GM19324 (cell line): ENCODE measurements at regions not wholly inside any gene's neighbourhood (a gene's known extent, or its start where the extent isn't known, plus 50 kb on each side); places are given as distances from the start of the nearest gene placed in this dataset.
"Not testable (repeated sequence)": the region's sequence is repeated elsewhere in the genome, so short reads cannot be mapped to it uniquely, and the experiment has no call there.

Experiments used
- ATAC-seq: cut with Tn5 transposase; IDR thresholded peaks from one replicate; pipeline ENCODE4 v1.9.1; 2021; ENCODE audit warnings: mild to moderate bottlenecking, moderate library complexity; ENCODE audit not compliant: unreplicated experiment, low FRiP score

DNA sequence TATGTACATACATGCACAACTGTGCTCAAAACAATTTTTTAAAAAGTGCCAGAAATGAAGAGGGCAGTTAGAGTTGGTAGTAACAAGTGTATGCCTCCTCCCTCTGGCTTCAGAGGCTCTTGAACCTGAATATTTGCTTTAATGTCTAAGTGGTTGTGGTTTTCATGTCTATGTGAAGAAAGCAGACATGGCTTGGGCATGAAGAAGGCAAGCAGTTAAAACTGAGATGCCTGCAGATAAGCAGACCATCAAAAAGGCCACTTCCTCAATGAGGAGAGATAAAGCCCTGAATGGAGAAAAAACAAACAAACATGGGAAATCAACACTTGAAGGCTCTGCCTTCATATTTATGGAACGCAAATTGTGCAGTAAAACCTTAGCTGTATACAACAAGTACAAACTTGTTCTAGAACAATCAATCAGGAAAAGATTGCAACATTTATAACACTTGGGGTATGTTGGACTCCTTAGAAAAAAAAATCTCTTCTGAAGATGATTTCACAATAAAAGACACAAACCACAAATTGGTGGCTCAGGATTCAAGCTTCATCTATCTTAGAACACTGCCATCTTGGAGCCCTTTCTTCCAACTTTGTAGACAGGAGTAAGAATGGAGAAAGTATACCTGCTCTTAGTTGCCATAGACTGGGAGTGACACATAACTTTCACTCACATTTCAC, 52.7 kb upstream of the PLA2G4A start:
- no peak for ATAC-seq

DNA sequence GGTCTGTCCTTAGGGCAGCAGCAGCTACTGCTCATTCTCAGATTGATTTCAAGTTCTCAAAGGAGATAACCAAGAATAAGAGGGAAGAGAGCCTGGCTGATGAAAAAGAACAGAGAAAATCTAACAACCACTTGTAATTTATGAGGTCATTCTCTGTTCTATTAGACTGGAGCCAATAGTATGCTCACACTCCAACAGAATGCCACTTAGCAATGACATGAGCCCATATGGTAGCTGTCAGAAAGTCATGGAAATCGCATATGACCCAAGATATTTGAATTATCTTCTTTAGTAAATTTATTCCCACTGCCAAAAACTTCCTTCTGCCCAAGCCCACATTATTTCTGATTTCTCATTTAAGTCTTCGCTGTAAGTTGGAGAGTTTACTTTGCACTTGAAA, 53.7 kb upstream of the PLA2G4A start:
- no peak for ATAC-seq

GRCh38 chr1:186772228-186772627, 56.5 kb upstream of the PLA2G4A start:
- ATAC-seq = no peak

GRCh38 chr1:186770421-186770820, 58.3 kb upstream of the PLA2G4A start:
- ATAC-seq = no peak

DNA sequence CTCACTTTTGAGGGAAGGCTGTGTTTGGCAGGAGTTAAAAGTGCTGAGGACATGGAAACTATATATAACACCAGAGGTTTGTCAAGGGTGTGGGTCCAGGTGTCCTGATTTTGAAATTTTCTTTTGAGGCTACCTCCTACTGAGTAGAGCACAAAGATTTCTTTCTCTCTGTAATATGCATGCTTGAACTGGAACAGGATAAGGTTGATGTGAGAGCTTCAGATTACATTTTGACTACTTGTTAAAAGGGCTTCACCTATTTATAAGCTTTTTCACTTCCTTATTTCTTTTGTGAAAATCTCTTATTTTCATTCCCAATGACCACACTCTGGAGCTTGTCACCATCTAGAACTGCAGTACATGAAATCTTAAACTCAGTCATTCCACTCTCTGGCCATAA, 59.8 kb upstream of the PLA2G4A start:
- ATAC-seq = peak; percentile 80

DNA sequence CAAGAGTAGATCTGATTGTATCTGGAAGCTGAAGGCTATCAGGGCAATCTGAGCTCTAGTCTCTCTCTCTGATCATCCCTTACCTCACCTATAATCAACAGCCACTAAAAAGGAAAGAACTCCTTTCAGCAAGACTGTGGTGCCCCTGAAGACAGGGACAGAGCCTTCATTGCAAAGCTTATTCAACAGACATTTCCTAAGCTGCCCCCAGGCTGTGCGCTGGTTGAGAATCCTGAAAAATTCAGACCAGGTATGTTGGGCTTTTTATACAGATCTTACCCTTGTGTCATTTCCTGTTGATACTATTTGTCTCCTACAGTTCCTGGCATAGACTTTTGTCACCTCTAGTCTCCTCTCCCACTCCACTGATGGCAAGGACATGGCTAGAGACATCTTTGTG, 63.3 kb upstream of the PLA2G4A start:
- ATAC-seq = no peak

DNA sequence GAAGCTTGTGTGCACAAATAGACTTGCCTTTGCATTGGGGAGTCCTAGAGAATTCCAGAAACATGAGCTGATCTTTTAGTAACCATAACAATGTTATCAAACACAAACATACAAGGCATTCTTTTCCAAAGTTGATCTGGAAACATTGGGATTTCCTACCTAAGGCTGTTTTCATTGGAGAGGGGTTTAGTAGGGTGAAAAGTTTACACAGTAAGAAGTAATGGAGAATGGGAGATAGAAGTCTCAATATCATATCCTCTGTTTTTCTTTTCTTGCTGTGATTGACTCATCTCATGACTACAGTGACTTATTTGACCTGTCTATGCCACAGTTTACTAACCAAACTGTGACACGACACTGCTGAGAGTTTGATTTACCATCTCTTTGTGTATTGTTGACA, 65.6 kb upstream of the PLA2G4A start:
- no peak for ATAC-seq

DNA sequence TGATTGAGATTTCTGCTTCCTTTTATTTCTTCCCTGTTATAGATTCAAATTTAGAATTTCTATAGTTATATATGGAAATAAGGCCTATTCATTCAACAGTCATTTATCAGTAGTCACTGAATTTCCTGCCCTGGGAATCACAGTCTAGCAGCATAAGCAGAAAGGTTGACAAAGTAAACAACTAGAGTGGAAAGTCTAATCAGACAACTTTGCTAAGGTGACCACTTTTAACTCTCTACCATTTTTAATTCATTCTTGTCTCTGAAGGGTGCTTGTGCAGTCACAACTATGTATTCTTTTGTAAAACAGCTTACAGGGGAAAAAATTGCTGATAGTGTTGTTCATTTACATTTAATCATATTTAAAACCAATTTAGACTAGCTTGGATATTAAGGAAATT, 66.1 kb upstream of the PLA2G4A start:
- no peak for ATAC-seq

DNA sequence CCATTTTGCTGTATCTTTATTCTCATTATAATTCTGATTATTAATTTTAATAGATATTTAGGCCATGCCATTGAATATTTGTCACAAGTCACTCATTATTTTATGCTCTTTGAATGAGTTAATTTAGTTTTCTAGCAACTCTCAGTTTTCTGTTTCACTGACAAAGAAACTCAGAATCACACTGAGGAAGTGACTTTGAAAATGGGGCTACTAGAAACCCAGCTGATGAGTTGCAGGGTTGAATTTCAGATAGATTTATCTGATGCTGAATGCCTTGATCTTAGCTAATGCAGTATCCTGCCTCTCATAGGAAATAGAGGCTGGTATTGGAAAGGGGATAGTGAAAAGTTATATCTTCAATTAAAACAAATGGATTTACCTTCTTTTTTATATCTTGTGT, 67.4 kb upstream of the PLA2G4A start:
- peak; percentile 65 for ATAC-seq

DNA sequence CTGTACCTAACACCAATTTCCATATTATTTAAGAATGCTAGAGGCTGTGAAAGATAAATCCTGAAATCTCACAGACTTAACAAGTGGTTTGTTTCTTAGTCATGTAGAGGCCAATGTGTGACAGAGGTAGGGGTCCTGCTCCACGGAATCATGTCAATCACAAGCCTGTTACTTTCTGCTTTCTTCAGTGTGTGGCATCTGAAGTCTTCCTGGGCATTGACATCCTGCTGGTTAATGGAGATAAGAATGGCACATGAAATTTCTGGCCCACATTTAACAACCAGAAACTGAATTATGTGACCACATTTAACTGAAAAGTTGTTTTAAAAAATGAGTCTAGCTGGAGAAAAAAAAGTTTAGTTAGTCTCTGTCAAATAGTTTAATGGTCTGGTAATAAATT, 68.3 kb upstream of the PLA2G4A start:
- ATAC-seq = no peak

- ATAC-seq = not testable (repeated sequence)
Observed at GRCh38 chr1:186758896-186759606, 69.7 kb upstream of the PLA2G4A start.

DNA sequence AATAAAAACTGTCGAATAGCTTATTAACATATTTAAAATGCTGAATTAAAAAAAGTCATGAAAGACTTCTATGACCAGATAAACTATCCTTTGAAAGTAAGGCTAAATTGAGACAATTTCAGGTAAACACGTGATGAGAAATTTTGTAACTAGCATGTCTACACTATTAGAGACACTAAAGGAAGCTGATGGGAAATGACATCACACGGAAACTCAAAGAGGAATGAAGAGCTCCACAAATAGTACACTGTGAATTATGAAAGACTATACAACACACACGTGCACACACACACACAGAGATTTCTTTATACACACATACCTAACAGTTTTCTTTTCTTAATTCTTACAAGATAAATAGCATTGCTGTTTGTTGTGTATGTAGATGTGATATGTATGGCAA, 70.9 kb upstream of the PLA2G4A start:
- ATAC-seq = no peak

DNA sequence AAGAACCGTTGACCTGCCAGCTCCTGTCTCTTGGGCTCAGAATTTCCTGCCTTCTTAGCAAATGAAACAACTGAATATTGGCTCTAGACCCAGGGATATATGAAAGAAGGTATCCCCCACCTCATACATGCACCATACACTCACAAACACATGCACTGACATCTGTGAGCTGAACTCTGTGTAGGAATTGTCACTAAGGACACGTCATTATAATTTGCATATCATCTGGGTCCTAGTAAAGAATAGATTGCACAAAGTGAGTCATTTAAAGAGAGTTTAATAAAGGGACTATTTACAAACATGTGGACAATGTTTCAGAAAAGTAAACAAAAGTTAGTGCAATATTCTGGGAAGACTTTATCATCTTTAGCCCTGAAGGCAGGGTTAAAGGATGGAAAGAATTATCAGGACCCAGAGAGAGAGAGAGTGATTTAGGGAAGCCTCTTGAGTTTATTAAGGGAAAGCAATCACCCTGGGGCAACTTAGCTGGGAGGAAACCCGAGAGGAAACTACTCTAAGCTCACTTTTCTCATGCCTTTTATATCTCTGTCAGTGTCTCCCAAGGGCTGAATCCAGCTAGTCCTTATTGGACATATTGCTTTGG, 74.1 kb upstream of the PLA2G4A start:
- ATAC-seq = no peak

- ATAC-seq = no peak
Observed at GRCh38 chr1:186753241-186753640, 73.0 kb upstream of the PTGS2 start.

DNA sequence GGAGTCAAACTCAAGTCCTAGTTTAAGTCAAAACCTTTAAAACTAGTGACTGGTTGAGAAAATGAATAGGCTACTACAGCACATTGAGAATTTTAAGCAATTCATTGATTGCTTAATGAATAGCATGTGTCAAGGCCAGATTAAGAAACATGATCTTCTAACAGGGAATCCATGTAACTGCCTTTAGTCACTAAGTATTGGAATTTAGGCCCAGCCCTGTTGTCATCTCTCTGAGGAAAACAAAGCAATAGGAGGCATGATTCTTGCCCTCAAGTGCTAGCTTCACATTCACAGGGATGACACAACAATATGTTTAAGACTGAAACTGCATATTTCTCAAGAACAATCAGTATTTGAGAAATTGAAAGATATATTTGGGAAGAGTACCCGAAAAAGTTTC, 70.0 kb upstream of the PTGS2 start:
- ATAC-seq = no peak

DNA sequence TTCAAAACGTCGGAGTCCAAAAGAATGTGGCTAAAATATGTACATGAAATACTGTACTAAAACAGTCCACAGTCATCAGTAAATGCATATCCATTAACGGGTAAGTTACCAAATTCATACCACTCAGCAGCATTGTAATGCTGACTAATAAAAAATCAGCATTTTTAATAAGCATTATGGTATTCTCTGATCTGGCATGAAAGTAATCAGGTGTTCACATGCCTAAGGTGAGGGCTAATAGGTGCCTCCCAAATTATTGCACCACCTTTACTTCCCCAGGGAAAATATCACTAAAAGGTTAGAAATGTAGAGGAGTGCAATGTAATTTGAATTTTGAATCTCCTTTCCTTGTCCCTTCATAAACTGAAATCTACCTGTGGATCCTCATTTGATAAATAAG, 69.6 kb upstream of the PTGS2 start:
- no peak for ATAC-seq

DNA sequence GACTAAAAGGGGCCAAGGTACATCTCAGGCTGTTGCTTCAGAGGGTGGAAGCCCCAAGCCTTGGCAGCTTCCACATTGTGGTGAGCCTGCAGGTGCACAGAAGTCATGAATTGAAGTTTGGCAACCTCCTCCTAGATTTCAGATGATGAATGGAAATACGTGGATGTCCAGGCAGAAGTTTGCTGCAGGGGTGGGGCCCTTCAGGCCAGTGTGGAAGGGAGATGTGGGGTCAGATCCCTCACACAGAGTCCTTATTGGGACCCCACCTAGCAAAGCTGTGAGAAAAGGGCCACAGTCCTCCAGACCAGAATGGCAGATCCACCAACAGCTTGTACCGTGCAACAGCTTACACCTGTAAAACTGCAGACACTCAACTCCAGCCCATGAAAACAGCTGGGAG, 67.4 kb upstream of the PTGS2 start:
- ATAC-seq = no peak

- no peak for ATAC-seq
Observed at GRCh38 chr1:186745531-186746146, 65.4 kb upstream of the PTGS2 start.

DNA sequence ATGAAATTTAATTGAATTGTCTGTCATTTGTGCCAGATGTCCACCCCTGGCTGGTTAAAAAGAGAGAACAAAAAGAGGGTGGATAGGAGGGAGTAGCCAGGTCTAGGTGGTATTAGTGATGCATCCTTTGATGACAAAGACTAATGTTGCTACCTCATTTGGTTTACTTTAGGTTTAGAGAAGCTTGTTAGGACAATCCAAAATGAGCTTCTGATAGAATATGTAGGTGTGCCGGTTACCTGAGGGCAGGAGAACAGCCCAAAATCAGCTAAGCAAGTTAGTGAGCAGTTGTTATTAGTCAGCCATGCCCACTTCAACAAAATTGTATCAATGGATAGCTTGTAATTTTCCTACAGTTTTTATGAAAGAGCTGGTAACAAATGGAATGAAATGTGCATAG, 61.4 kb upstream of the PTGS2 start:
- ATAC-seq = no peak

GRCh38 chr1:186740324-186740723, 60.1 kb upstream of the PTGS2 start:
- no peak for ATAC-seq

DNA sequence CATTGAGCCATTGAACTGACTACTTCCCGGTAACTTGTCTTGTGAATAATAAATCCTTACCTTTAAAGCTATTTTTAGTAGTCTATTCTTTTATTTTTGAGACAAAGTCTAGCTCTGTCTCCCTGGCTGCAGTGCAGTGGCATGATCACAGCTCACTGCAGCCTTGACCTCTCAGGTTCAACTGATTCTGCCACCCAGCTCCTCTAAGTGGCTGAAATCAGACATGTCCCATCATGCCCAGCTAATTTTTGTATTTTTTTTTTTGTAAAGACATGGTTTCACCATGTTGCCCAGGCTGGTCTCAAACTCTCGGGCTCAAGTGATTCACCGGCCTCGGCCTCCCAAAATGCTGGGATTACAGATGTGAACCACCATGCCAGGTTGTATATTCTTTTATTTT, 59.3 kb upstream of the PTGS2 start:
- ATAC-seq = no peak

- ATAC-seq = peak; percentile 48
Observed at GRCh38 chr1:186738926-186739325, 58.7 kb upstream of the PTGS2 start.
